ENCODE measurements at regions not wholly inside any gene's neighbourhood (a gene's known extent, or its start where the extent isn't known, plus 50 kb on each side); places are given as distances from the start of the nearest gene placed in this dataset.

DNA sequence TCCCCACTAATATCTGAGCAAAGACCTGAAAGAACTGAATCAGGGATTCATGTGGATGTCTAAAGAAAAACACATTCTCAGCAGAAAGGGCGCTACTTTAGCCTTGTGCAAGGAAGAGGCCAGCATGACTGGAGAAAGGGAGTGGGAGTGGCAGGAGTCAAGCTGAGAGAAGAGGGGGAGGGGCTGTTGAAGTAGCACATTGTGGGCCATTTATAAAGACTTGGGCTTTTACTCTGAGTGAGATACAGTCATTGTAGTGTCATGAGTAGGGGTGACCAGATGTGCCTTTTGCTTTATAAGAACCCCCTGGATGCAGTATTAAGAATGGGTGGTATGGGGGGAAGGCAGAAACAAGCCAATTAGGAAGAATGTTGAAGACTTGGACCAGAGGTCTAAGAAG lies 452.8 kb downstream of the ENC1 start:
- H3K36me3 ChIP-seq (ENCODE audit: control insufficient read depth in 2 of 2, insufficient read depth in 2 of 2, low read length in 1 of 2): no peaks in the 10 kb centered on the region
- no peaks in the 10 kb centered on the region for H3K4me1 ChIP-seq (ENCODE audit: control insufficient read depth in 2 of 2, insufficient read depth in 2 of 2, low read length in 1 of 2)
- no peaks in the 10 kb centered on the region for H3K27me3 ChIP-seq (ENCODE audit: control insufficient read depth in 1 of 2, insufficient read depth in 2 of 2, low read length in 2 of 2)
- H3K4me3 ChIP-seq (ENCODE audit: low read depth in 1 of 2, low read length in 2 of 2): no peak overlapping the region
- 85 to 90% methylated on average over 1 of the region's 1 CpG for WGBS, 2 donors
- no peak overlapping the region for H3K27ac ChIP-seq (ENCODE audit: low read depth in 2 of 2, low read length in 1 of 2)
- H3K9me3 ChIP-seq (ENCODE audit: control insufficient read depth in 2 of 2, insufficient read depth in 1 of 2, low read depth in 1 of 2, low read length in 1 of 2): no peaks in the 10 kb centered on the region

DNA sequence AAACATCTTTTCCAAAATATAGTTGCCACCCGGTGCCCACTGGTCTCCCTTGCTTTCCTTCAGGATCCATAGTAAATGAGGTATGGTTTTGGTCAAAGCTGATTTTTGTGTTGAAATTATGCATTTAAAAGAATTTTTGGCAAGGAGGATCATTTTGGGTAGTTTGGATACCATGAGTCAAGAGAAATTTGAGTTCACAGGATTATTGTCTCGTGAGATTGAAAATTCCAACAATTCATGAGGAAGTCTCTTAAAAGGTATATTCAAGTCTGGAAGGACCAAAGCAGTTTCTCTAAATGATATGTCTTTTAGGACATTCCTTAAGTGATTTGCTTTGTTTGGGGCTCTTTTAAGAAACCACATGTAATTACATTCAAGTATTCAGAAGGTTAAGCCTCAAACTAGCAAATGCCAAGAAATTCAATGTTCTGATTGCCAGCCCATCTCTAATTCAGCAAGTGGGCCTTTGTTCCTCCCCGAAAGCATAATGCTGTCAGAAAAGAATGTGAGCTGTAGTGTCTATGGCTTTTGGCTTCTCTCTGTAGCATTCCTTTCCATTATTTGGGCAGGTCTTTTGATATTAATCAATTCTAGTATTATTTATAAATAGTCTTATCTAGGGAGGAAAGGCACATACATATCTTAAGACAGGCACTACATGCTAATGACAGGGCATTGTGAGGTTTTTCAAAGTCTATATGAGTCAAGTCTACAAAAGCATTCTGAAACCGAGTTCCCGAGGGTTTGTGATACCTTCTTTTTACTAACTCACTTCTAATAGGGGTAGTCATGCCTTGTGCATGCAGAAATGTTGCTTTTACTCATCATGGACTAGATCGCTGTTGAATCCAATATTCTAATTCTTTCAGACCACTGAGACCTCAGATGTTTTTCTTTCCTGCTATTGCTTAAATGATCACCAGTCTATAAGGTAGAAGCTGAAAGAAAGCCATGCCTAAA lies 453.9 kb downstream of the ENC1 start:
- Histone ChIP-seq H3K27ac (ENCODE audit: low read depth in 2 of 2, low read length in 1 of 2) (no peak overlapping the region), H3K4me3 (ENCODE audit: low read depth in 1 of 2, low read length in 2 of 2) (no peak overlapping the region), H3K27me3 (ENCODE audit: control insufficient read depth in 1 of 2, insufficient read depth in 2 of 2, low read length in 2 of 2) (no peaks in the 10 kb centered on the region), H3K36me3 (ENCODE audit: control insufficient read depth in 2 of 2, insufficient read depth in 2 of 2, low read length in 1 of 2) (no peaks in the 10 kb centered on the region), H3K4me1 (ENCODE audit: control insufficient read depth in 2 of 2, insufficient read depth in 2 of 2, low read length in 1 of 2) (no peaks in the 10 kb centered on the region), H3K9me3 (ENCODE audit: control insufficient read depth in 2 of 2, insufficient read depth in 1 of 2, low read depth in 1 of 2, low read length in 1 of 2) (no peaks in the 10 kb centered on the region)
- 67 to 77% methylated on average over 6 of the region's 6 CpGs for WGBS, 2 donors

DNA sequence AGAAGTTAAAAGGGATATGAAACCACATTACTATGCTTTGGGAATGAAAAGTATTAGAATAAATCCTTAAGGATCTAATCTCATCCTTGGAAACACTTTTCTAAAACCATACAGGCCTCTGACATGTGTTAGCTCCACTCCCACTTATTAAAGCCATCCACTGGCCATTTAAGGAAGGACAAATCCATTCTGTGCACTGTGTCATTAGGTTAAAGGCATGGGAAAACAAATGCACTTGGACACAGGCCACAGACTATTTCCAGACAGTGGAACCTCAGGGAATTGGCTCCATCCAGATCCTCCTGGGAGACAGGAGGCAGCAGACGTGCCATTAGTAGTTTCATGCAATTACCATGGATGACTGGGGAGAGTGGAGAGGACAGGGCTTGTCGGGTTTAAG lies 454.9 kb downstream of the ENC1 start:
- Histone ChIP-seq H3K9me3 (ENCODE audit: control insufficient read depth in 2 of 2, insufficient read depth in 1 of 2, low read depth in 1 of 2, low read length in 1 of 2) (no peaks in the 10 kb centered on the region), H3K36me3 (ENCODE audit: control insufficient read depth in 2 of 2, insufficient read depth in 2 of 2, low read length in 1 of 2) (no peaks in the 10 kb centered on the region), H3K27me3 (ENCODE audit: control insufficient read depth in 1 of 2, insufficient read depth in 2 of 2, low read length in 2 of 2) (no peaks in the 10 kb centered on the region), H3K4me1 (ENCODE audit: control insufficient read depth in 2 of 2, insufficient read depth in 2 of 2, low read length in 1 of 2) (no peaks in the 10 kb centered on the region), H3K4me3 (ENCODE audit: low read depth in 1 of 2, low read length in 2 of 2) (no peak overlapping the region), H3K27ac (ENCODE audit: low read depth in 2 of 2, low read length in 1 of 2) (no peak overlapping the region)
- 64 to 84% methylated on average over 2 of the region's 2 CpGs for WGBS, 2 donors

DNA sequence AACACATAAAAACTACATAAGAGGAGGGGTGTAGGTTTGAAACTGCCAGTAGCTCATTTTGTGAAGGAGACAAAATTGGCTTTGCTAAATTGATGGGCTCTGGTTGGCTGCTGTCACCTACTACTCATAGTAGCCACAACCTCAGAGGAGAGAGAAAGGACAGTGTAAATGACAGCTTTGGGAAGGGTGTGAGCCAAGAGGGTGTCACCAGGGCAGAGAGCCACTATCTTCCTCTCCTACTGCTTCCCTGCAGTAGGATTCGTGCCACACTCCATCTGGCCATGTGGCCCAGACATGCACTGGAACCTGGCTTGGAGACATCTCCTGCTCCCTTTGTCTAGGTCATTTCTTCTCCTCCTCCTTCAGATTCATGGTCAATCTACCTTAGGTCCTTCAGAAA lies 455.9 kb downstream of the ENC1 start:
- H3K36me3 ChIP-seq (ENCODE audit: control insufficient read depth in 2 of 2, insufficient read depth in 2 of 2, low read length in 1 of 2): no peaks in the 10 kb centered on the region
- H3K4me1 ChIP-seq (ENCODE audit: control insufficient read depth in 2 of 2, insufficient read depth in 2 of 2, low read length in 1 of 2): no peaks in the 10 kb centered on the region
- H3K27ac ChIP-seq (ENCODE audit: low read depth in 2 of 2, low read length in 1 of 2): no peak overlapping the region
- no peaks in the 10 kb centered on the region for H3K27me3 ChIP-seq (ENCODE audit: control insufficient read depth in 1 of 2, insufficient read depth in 2 of 2, low read length in 2 of 2)
- no peaks in the 10 kb centered on the region for H3K9me3 ChIP-seq (ENCODE audit: control insufficient read depth in 2 of 2, insufficient read depth in 1 of 2, low read depth in 1 of 2, low read length in 1 of 2)
- 54 to 88% methylated on average over 1 of the region's 1 CpG for WGBS, 2 donors
- H3K4me3 ChIP-seq (ENCODE audit: low read depth in 1 of 2, low read length in 2 of 2): no peak overlapping the region

DNA sequence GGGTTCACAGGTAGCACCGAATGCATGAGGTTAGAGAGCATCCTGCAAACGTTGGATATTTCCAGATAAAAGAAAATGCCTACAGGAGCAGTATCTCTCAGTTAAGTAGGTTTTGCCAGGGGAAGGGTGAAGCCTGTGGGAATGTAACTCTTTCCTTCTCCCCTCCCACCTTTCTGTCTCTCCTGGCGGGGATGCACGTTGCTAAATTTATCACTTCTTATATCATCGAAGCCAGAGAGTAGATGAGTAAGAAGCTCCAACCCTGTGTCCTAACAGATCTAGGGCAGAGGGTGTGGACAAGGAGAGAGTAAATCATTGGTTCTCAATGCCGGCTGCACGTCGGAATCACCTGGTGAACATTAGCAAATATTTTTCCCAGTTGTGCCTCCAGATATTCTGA lies 457.5 kb downstream of the ENC1 start:
- H3K4me3 ChIP-seq (ENCODE audit: low read depth in 1 of 2, low read length in 2 of 2): no peak overlapping the region
- no peak overlapping the region for H3K27ac ChIP-seq (ENCODE audit: low read depth in 2 of 2, low read length in 1 of 2)
- H3K27me3 ChIP-seq (ENCODE audit: control insufficient read depth in 1 of 2, insufficient read depth in 2 of 2, low read length in 2 of 2): no peaks in the 10 kb centered on the region
- no peaks in the 10 kb centered on the region for H3K9me3 ChIP-seq (ENCODE audit: control insufficient read depth in 2 of 2, insufficient read depth in 1 of 2, low read depth in 1 of 2, low read length in 1 of 2)
- no peaks in the 10 kb centered on the region for H3K36me3 ChIP-seq (ENCODE audit: control insufficient read depth in 2 of 2, insufficient read depth in 2 of 2, low read length in 1 of 2)
- H3K4me1 ChIP-seq (ENCODE audit: control insufficient read depth in 2 of 2, insufficient read depth in 2 of 2, low read length in 1 of 2): no peaks in the 10 kb centered on the region
- WGBS, 2 donors: 73 to 74% methylated on average over 8 of the region's 8 CpGs

DNA sequence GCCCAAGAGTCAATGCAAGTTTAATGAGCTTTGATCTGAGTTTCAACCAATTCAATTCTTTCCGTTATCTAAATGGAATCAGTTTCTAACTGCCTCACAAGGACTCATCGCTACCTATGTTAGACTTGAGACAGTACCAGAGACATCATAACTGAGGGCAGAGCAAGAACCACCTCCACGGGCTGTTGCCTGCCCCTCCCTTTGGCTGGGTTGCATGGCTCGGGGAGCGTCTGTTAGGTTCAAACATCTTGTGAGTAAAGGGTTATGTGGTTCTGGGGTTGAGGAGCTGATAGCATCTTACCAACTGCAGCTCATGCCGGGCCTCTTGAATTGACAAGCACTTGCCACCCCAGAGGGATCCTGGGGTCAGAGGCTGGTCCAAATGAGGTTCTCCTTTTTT lies 457.9 kb downstream of the ENC1 start:
- H3K27ac ChIP-seq (ENCODE audit: low read depth in 2 of 2, low read length in 1 of 2): no peak overlapping the region
- H3K9me3 ChIP-seq (ENCODE audit: control insufficient read depth in 2 of 2, insufficient read depth in 1 of 2, low read depth in 1 of 2, low read length in 1 of 2): no peaks in the 10 kb centered on the region
- no peaks in the 10 kb centered on the region for H3K27me3 ChIP-seq (ENCODE audit: control insufficient read depth in 1 of 2, insufficient read depth in 2 of 2, low read length in 2 of 2)
- H3K36me3 ChIP-seq (ENCODE audit: control insufficient read depth in 2 of 2, insufficient read depth in 2 of 2, low read length in 1 of 2): no peaks in the 10 kb centered on the region
- 73 to 75% methylated on average over 6 of the region's 6 CpGs for WGBS, 2 donors
- H3K4me3 ChIP-seq (ENCODE audit: low read depth in 1 of 2, low read length in 2 of 2): no peak overlapping the region
- no peaks in the 10 kb centered on the region for H3K4me1 ChIP-seq (ENCODE audit: control insufficient read depth in 2 of 2, insufficient read depth in 2 of 2, low read length in 1 of 2)

DNA sequence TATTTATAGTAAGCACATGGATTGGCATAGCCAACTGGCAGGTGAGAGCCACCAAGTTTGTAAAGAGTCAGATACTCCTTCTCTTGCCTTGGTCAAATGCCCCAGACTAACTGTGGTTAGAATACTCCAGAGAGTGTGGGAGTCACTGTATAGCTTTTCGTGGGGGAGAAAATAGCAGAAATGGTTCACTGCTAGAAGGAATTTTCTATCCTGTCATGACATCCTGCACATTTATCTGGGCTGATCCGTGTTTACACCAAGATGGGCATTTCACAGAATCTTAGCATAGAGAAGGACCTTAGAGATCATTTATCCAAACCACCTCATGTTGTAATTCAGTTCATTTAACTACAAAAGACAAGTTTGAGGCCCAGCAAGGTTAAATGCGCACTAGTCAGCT lies 460.8 kb downstream of the ENC1 start:
- no peak overlapping the region for H3K4me3 ChIP-seq (ENCODE audit: low read depth in 1 of 2, low read length in 2 of 2)
- H3K36me3 ChIP-seq (ENCODE audit: control insufficient read depth in 2 of 2, insufficient read depth in 2 of 2, low read length in 1 of 2): no peaks in the 10 kb centered on the region
- 88% methylated on average over 3 of the region's 3 CpGs for WGBS, 2 donors
- no peak overlapping the region for H3K27ac ChIP-seq (ENCODE audit: low read depth in 2 of 2, low read length in 1 of 2)
- no peaks in the 10 kb centered on the region for H3K27me3 ChIP-seq (ENCODE audit: control insufficient read depth in 1 of 2, insufficient read depth in 2 of 2, low read length in 2 of 2)
- no peaks in the 10 kb centered on the region for H3K9me3 ChIP-seq (ENCODE audit: control insufficient read depth in 2 of 2, insufficient read depth in 1 of 2, low read depth in 1 of 2, low read length in 1 of 2)
- H3K4me1 ChIP-seq (ENCODE audit: control insufficient read depth in 2 of 2, insufficient read depth in 2 of 2, low read length in 1 of 2): no peaks in the 10 kb centered on the region

DNA sequence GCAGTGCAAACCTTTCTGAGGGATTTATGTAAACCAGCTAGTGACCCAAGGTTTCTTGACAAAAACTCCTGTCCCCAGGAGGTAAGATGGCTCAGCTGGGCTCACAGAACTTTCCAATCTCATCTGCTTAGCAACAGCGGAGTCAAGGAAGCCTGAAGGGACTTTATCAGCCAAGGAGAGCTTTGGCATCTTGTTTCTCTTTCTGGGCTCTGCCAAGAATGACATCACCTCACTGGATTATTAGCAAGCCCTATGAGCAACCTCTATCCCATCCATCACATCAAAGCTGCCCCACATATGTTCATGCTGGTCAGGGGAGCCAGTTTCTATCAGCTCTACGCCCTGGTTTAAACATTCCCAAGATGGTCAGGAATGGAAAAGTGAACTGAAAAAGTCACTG lies 461.3 kb downstream of the ENC1 start:
- no peak overlapping the region for H3K27ac ChIP-seq (ENCODE audit: low read depth in 2 of 2, low read length in 1 of 2)
- H3K4me3 ChIP-seq (ENCODE audit: low read depth in 1 of 2, low read length in 2 of 2): no peak overlapping the region
- WGBS, 2 donors: 44 to 52% methylated on average over 2 of the region's 2 CpGs
- no peaks in the 10 kb centered on the region for H3K36me3 ChIP-seq (ENCODE audit: control insufficient read depth in 2 of 2, insufficient read depth in 2 of 2, low read length in 1 of 2)
- H3K27me3 ChIP-seq (ENCODE audit: control insufficient read depth in 1 of 2, insufficient read depth in 2 of 2, low read length in 2 of 2): no peaks in the 10 kb centered on the region
- H3K9me3 ChIP-seq (ENCODE audit: control insufficient read depth in 2 of 2, insufficient read depth in 1 of 2, low read depth in 1 of 2, low read length in 1 of 2): no peaks in the 10 kb centered on the region
- H3K4me1 ChIP-seq (ENCODE audit: control insufficient read depth in 2 of 2, insufficient read depth in 2 of 2, low read length in 1 of 2): no peaks in the 10 kb centered on the region

DNA sequence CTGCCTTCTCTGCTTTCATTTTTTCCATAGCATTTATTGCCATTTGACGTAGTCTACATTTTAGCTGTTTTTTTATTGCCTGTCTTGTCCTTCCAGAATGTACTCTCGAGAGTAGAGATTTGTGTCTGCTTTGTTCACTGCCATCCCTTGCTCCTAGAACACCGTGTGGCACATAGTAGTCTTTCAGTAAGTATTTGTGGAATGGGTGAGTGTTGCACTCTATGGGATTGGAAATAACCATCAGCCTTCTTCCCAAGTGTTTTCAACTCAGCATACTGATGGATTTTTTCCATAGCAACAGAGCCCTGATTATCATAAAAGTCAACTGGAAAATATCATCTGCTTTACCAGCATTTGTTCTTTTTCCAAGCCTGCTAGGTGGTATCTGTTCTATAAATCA lies 462.6 kb downstream of the ENC1 start:
- Histone ChIP-seq H3K4me3 (ENCODE audit: low read depth in 1 of 2, low read length in 2 of 2) (no peak overlapping the region), H3K27me3 (ENCODE audit: control insufficient read depth in 1 of 2, insufficient read depth in 2 of 2, low read length in 2 of 2) (no peaks in the 10 kb centered on the region), H3K27ac (ENCODE audit: low read depth in 2 of 2, low read length in 1 of 2) (no peak overlapping the region), H3K9me3 (ENCODE audit: control insufficient read depth in 2 of 2, insufficient read depth in 1 of 2, low read depth in 1 of 2, low read length in 1 of 2) (no peaks in the 10 kb centered on the region), H3K4me1 (ENCODE audit: control insufficient read depth in 2 of 2, insufficient read depth in 2 of 2, low read length in 1 of 2) (no peaks in the 10 kb centered on the region), H3K36me3 (ENCODE audit: control insufficient read depth in 2 of 2, insufficient read depth in 2 of 2, low read length in 1 of 2) (no peaks in the 10 kb centered on the region)
- 86% methylated on average over 3 of the region's 3 CpGs for WGBS, 2 donors

DNA sequence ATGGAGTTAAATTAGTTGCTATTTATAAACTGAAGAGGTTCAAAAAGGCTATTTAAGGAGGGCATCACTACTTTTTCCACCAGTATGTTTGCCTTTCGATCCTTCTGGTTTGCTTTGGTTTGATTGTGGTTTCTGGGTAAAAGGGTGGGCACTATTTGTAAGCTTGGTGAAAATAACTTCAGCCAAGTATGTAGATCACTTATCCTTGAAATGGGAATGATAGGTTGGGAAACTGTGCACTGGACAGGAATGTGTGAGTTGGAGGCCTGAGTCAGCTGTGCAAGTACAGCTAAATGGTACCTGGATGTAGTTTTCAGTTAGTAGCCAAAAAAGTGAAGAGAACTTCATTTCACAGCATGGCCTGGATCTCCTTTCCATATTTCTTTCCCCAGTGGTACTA lies 466.2 kb downstream of the ENC1 start:
- Histone ChIP-seq H3K27ac (ENCODE audit: low read depth in 2 of 2, low read length in 1 of 2) (no peak overlapping the region), H3K27me3 (ENCODE audit: control insufficient read depth in 1 of 2, insufficient read depth in 2 of 2, low read length in 2 of 2) (no peaks in the 10 kb centered on the region), H3K4me1 (ENCODE audit: control insufficient read depth in 2 of 2, insufficient read depth in 2 of 2, low read length in 1 of 2) (no peaks in the 10 kb centered on the region), H3K9me3 (ENCODE audit: control insufficient read depth in 2 of 2, insufficient read depth in 1 of 2, low read depth in 1 of 2, low read length in 1 of 2) (no peaks in the 10 kb centered on the region), H3K4me3 (ENCODE audit: low read depth in 1 of 2, low read length in 2 of 2) (no peak overlapping the region), H3K36me3 (ENCODE audit: control insufficient read depth in 2 of 2, insufficient read depth in 2 of 2, low read length in 1 of 2) (no peaks in the 10 kb centered on the region)
- 76 to 87% methylated on average over 1 of the region's 1 CpG for WGBS, 2 donors
